CD4-positive, CD25-positive, alpha-beta regulatory T cell (primary cell): ENCODE measurements at regions not wholly inside any gene's neighbourhood (a gene's known extent, or its start where the extent isn't known, plus 50 kb on each side); places are given as distances from the start of the nearest gene placed in this dataset.

Source experiments
- ATAC-seq, 2 donors: fragments of 150-1000 bp; cut with Tn5 transposase; one replicate each; pipeline ENCODE4 v1.10.0; 2021; ENCODE audit warnings: low read depth in 2 of 2, moderate number of reproducible peaks in 2 of 2, moderate library complexity in 1 of 2
- DNase-seq, 3 donors: peaks; one replicate each; pipeline versions ENCODE4 v3.0.0 to v3.0.0-alpha.2; 2012 to 2022; ENCODE audit warnings: mixed read lengths in 1 of 3
- H3K27ac ChIP-seq: one replicate; pipeline ENCODE4 v1.7.0; 2013; ENCODE audit warnings: mild to moderate bottlenecking, low read length; ENCODE audit not compliant: insufficient read depth, poor library complexity, severe bottlenecking
- H3K27me3 ChIP-seq: one replicate; pipeline ENCODE4 v1.7.0; 2013; ENCODE audit warnings: low read length; ENCODE audit not compliant: control insufficient read depth, insufficient read depth
- H3K36me3 ChIP-seq: one replicate; pipeline ENCODE4 v1.7.0; 2013; ENCODE audit warnings: mild to moderate bottlenecking, low read length, moderate library complexity; ENCODE audit not compliant: control insufficient read depth, insufficient read depth
- H3K4me1 ChIP-seq: 2 replicates; pipeline ENCODE4 v1.7.0; 2013; ENCODE audit warnings: mild to moderate bottlenecking, low read length; ENCODE audit not compliant: insufficient read depth, control insufficient read depth, poor library complexity, severe bottlenecking
- H3K4me3 ChIP-seq: one replicate; pipeline ENCODE4 v1.7.0; 2013; ENCODE audit warnings: low read depth, mild to moderate bottlenecking, low read length, moderate library complexity
- H3K9me3 ChIP-seq, 2 experiments: 1 replicate in 1 of 2; 2 replicates in 1 of 2; pipeline ENCODE4 v1.7.0; 2013; ENCODE audit warnings: low read length in 2 of 2, mild to moderate bottlenecking in 1 of 2, moderate library complexity in 1 of 2; ENCODE audit not compliant: control insufficient read depth in 2 of 2
- H3K27ac Mint-ChIP-seq, 3 donors: one replicate each; pipeline ENCODE4 v1.8.0; 2020 to 2022; ENCODE audit warnings: mild to moderate bottlenecking in 3 of 3, mixed read lengths in 3 of 3, moderate library complexity in 2 of 3
- H3K27me3 Mint-ChIP-seq: one replicate; pipeline ENCODE4 v1.8.0; 2022; ENCODE audit warnings: mild to moderate bottlenecking, mixed read lengths
- H3K36me3 Mint-ChIP-seq: one replicate; pipeline ENCODE4 v1.8.0; 2020; ENCODE audit warnings: mixed read lengths
- H3K4me1 Mint-ChIP-seq, 4 donors: one replicate each; pipeline ENCODE4 v1.8.0; 2020 to 2022; ENCODE audit warnings: mixed read lengths in 4 of 4, mild to moderate bottlenecking in 1 of 4
- H3K4me3 Mint-ChIP-seq, 4 donors: one replicate each; pipeline ENCODE4 v1.8.0; 2020 to 2022; ENCODE audit warnings: mild to moderate bottlenecking in 4 of 4, mixed read lengths in 4 of 4, moderate library complexity in 3 of 4
- H3K9me3 Mint-ChIP-seq, 7 donors: one replicate each; pipeline ENCODE4 v1.8.0; 2020 to 2022; ENCODE audit warnings: mixed read lengths in 7 of 7, mild to moderate bottlenecking in 3 of 7, moderate library complexity in 2 of 7

DNA sequence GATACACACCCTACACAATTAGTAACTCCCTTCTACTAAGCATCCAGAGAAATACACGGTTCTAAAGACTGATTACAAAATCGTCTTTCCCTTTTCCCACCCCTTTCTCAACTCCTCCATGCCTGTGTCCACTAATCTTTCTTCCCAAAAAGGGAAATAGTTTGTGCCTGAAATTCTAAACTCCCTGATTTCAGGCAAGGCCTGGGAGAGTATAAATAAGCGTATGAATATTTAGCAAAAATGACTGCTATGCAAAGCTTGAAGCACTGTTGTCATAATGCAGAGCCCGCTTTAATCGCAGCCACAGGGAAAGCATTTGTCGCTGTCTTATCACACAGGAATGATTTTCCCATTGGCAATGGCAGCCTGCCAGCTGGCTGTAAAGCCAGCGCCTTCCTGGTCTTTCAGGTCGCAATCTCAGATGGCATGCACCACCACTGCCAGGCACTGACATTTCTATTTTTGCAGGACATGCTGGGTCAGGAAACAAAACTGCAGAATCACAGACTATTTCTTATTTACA is 142.9 kb upstream of the PCGF5 start:
- Mint-ChIP-seq H3K4me3 (no peak overlapping the region), H3K27me3 (peaks cover 12% of the 10 kb centered on the region), H3K27ac (no peak overlapping the region), H3K36me3 (no peaks in the 10 kb centered on the region), H3K4me1 (no peaks in the 10 kb centered on the region), H3K9me3 (peaks cover 0 to 2% (median 0%) of the 10 kb centered on the region in 7 donors)
- no peaks in the 10 kb centered on the region for H3K36me3 ChIP-seq
- H3K27ac ChIP-seq = no peak overlapping the region
- H3K27me3 ChIP-seq = peaks cover 2% of the 10 kb centered on the region
- no peaks in the 10 kb centered on the region for H3K9me3 ChIP-seq
- H3K4me3 ChIP-seq = no peak overlapping the region
- H3K4me1 ChIP-seq = no peaks in the 10 kb centered on the region
- ATAC-seq = no peak
- no peak for DNase-seq

DNA sequence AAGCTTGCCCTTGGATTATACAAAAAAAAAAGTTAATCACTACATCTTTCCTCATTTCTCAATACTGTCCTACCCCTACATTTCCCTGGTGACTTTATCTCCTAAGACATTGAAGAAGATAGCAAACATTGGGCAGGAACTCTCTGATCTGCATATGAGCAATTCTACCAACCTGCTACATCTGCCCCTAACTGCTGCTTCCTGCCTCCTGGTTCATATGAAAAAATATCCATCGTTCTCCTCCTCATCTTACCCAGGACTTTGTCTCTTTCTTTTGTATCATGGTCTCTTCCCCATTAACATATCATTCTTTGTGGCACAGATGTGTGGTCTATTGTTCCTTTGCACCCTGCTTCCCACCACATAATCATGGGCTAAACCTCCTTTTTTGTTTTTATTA is 139.7 kb upstream of the PCGF5 start:
- Mint-ChIP-seq H3K4me1 (no peaks in the 10 kb centered on the region), H3K36me3 (no peaks in the 10 kb centered on the region), H3K27me3 (peaks cover 14% of the 10 kb centered on the region), H3K4me3 (no peak overlapping the region), H3K27ac (no peak overlapping the region), H3K9me3 (no peaks in the 10 kb centered on the region)
- Histone ChIP-seq H3K36me3 (no peaks in the 10 kb centered on the region), H3K27me3 (peaks cover 5% of the 10 kb centered on the region), H3K4me3 (no peak overlapping the region), H3K9me3 (no peaks in the 10 kb centered on the region), H3K4me1 (no peaks in the 10 kb centered on the region), H3K27ac (no peak overlapping the region)
- DNase-seq (no peak), ATAC-seq (no peak)

DNA sequence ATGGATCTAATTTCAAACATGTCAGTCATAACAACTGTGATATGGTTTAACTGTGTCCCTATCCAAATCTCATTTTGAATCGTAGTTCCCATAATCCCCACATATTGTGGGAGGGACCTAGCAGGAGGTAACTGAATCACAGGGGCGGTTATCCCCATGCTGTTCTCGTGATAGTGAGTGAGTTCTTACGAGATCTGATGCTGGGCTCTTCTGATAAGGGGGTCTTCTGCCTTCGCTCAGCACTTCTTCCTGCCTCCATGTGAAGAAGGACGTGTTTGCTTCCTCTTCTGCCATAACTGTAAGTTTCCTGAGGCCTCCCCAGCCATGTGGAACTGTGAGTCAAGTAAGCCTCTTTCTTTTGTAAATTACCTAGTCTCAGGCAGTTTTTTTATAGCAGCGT is 138.0 kb upstream of the PCGF5 start:
- Histone ChIP-seq H3K36me3 (no peaks in the 10 kb centered on the region), H3K27me3 (peaks cover 3% of the 10 kb centered on the region), H3K9me3 (no peaks in the 10 kb centered on the region), H3K4me1 (no peaks in the 10 kb centered on the region), H3K27ac (no peak overlapping the region), H3K4me3 (no peak overlapping the region)
- ATAC-seq (no peak), DNase-seq (no peak)
- H3K36me3 Mint-ChIP-seq = no peaks in the 10 kb centered on the region
- H3K4me1 Mint-ChIP-seq = no peaks in the 10 kb centered on the region
- peaks cover 20% of the 10 kb centered on the region for H3K27me3 Mint-ChIP-seq
- no peaks in the 10 kb centered on the region for H3K9me3 Mint-ChIP-seq
- H3K27ac Mint-ChIP-seq = no peak overlapping the region
- no peak overlapping the region for H3K4me3 Mint-ChIP-seq

DNA sequence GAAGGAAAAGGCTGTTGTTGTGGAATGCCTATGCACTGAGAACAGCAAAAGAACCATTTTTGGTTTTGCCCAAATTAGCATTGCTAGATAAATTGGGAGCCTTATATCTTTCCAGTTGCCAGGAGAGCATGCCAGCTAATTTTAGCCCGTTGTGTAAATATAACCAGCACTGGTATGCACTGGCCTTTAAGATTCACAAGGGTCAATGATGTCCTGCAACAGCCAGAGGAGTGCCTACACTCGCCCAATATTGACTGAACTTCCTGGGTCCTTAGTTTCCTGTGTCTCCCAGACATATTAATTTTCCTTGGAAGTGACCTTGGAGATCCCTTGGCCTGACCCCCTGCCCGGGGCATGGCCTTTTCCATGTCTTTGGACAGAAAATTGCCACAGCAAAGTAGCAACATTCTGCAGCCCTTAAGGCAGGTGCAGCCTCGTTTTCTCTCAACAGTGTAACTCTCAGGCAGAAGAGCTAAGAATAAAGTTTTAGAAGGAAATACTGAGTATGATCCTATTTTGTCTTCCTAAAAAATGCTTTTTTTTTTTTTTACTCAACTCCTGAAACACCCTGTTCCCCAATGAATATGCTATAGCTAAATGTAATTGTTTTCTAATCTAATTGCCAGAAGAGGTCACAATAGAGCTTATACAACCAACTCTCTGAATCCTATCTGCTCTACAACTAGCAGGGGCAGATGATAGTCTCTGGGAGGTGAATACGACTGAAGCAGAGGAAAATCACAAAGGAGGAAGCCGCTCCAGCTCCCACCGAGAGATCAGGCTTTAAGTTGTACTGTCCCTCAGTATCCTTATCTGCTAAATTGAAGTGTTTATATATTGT is 131.9 kb upstream of the PCGF5 start:
- peak in 2 of 3 donors; percentile 26 to 38 for DNase-seq
- Histone ChIP-seq H3K4me3 (no peak overlapping the region), H3K27ac (no peak overlapping the region), H3K4me1 (no peaks in the 10 kb centered on the region), H3K27me3 (peaks cover 7% of the 10 kb centered on the region), H3K36me3 (no peaks in the 10 kb centered on the region), H3K9me3 (no peaks in the 10 kb centered on the region)
- Mint-ChIP-seq H3K36me3 (no peaks in the 10 kb centered on the region), H3K4me3 (no peak overlapping the region), H3K9me3 (peaks cover 0 to 2% (median under 1%) of the 10 kb centered on the region in 7 donors), H3K4me1 (no peaks in the 10 kb centered on the region), H3K27ac (no peak overlapping the region), H3K27me3 (peaks cover 24% of the 10 kb centered on the region)
- ATAC-seq = peak; percentile 52 to 60

DNA sequence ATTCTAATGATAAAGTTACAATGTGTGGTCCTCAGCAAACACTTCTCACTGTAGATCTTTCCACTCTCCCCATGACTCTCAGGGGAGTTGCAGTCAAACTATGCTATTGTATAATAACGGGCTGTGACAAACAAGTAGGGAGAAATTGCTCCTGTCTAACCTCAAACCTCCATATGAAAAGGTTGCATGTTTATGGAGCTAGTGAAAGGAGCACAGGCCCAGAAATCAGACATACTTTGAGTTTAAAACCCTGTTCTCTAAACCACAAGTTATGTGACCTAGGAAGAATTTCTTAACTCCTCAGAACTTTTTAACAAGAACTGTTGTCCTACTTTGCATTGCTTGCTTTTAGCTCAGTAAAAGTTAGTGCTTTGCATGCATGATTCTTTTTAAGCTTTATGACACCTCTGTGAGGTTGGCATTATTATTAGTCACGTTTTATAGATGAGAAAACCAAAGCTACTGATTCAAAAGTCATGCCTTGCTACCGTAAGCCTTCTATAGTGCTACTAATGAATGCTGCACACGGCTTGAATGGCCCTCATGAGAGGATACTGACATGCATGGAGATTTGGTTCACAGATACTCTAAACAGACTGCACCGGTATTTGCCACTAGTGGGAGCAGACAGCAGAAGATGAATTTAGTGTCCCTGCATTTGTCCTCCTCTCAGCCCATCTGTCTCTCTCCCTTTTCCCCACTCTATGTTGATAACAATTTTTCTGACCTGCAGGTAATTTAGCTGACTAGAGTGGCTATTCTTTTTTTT is 129.5 kb upstream of the PCGF5 start:
- peaks cover 4% of the 10 kb centered on the region for H3K27me3 ChIP-seq
- H3K4me3 Mint-ChIP-seq = no peak overlapping the region
- no peaks in the 10 kb centered on the region for H3K4me1 Mint-ChIP-seq
- ATAC-seq = no peak
- no peaks in the 10 kb centered on the region for H3K36me3 Mint-ChIP-seq
- DNase-seq = peak in 1 of 3 donors; percentile 25
- H3K4me3 ChIP-seq = no peak overlapping the region
- no peaks in the 10 kb centered on the region for H3K36me3 ChIP-seq
- H3K9me3 Mint-ChIP-seq = peaks cover 0 to 9% (median 3%) of the 10 kb centered on the region in 7 donors
- no peaks in the 10 kb centered on the region for H3K4me1 ChIP-seq
- H3K27ac Mint-ChIP-seq = no peak overlapping the region
- H3K9me3 ChIP-seq = no peaks in the 10 kb centered on the region
- H3K27me3 Mint-ChIP-seq = peaks cover 23% of the 10 kb centered on the region
- no peak overlapping the region for H3K27ac ChIP-seq

DNA sequence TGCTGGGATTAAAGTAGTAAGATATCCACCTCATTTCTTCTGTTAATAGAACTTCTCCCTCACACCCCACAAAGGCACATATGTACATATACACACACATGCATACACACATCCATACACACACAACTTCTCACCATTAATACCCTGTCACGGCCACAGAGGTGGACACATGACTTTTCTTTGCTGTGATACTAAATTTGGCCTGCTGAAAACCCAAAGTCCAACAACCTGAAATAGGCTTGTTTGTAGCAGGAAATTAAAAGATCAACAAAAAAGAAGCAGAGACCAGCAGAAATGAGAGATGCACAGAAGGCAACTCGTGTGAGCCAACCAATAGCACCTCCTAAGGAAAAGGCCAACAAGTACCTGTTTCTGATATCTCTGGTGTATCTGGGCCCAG is 128.7 kb upstream of the PCGF5 start:
- no peak for DNase-seq
- Mint-ChIP-seq H3K4me1 (peaks cover 0 to 3% (median 0%) of the 10 kb centered on the region in 4 donors), H3K9me3 (peaks cover 2 to 10% (median 4%) of the 10 kb centered on the region in 7 donors), H3K27me3 (peaks cover 20% of the 10 kb centered on the region), H3K36me3 (no peaks in the 10 kb centered on the region), H3K4me3 (no peak overlapping the region), H3K27ac (no peak overlapping the region)
- Histone ChIP-seq H3K4me1 (no peaks in the 10 kb centered on the region), H3K27me3 (peaks cover 4% of the 10 kb centered on the region), H3K27ac (no peak overlapping the region), H3K4me3 (no peak overlapping the region), H3K36me3 (no peaks in the 10 kb centered on the region), H3K9me3 (no peaks in the 10 kb centered on the region)
- no peak for ATAC-seq

DNA sequence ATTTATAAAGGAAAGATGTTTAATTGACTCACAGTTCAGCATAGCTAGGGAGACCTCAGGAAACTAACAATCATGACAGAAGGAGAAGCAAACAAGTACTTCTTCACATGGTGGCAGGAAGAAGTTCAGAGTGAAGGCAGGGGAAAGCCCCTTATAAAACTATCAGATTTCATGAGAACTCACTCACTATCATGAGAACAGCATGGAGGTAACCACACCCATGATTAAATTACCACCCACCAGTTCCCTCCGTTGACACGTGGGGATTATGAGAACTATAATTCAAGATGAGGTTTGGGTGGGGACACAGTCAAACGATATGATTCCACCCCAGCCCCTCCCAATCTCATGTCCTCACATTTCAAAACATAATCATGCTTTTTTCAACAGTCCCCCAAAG is 124.2 kb upstream of the PCGF5 start:
- Mint-ChIP-seq H3K27me3 (peaks cover 5% of the 10 kb centered on the region), H3K4me1 (peaks cover 0 to 3% (median 0%) of the 10 kb centered on the region in 4 donors), H3K27ac (no peak overlapping the region), H3K9me3 (peaks cover 3 to 22% (median 5%) of the 10 kb centered on the region in 7 donors), H3K4me3 (no peak overlapping the region), H3K36me3 (peaks cover 4% of the 10 kb centered on the region)
- H3K36me3 ChIP-seq = no peaks in the 10 kb centered on the region
- DNase-seq (no peak), ATAC-seq (no peak)
- no peak overlapping the region for H3K27ac ChIP-seq
- H3K9me3 ChIP-seq = peaks cover 0 to 12% of the 10 kb centered on the region in 2 experiments
- no peak overlapping the region for H3K4me3 ChIP-seq
- H3K27me3 ChIP-seq = no peaks in the 10 kb centered on the region
- no peaks in the 10 kb centered on the region for H3K4me1 ChIP-seq
